ENCODE measurements at regions not wholly inside any gene's neighbourhood (a gene's known extent, or its start where the extent isn't known, plus 50 kb on each side); places are given as distances from the start of the nearest gene placed in this dataset.

DNA sequence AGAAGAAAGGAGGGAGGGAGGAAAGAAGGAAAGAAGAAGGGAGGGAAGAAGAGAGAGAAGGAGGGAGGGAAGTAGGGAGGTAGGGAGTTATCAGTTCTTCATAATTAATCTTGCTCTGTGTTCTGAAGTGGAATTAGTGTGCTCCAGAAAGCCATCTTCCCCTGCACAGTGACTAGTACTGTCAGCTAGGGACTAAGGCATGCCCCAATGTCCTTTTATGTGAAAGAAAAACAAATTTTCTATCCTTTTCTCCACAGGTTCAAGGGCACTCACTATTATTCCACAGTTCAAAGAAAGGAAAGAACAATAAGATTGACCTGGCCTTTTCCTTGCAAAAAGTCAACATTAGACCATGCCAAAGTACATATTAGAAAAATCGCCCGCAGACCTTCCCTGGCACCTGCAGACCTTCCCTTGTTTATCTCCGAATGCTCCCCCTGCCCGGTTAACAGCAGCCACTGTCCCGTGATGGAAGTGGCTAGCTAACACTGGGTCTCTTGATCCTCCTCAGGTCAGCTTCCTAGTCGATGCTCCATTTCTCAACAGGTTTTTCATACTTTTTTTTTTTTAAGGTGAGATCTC, 107.2 kb upstream of the EDEM3 start:
- intact Hi-C loops (cut with DNase I) = no loop called here
- no peaks in the 10 kb centered on the region for H3K4me1 ChIP-seq
- DNase-seq = no peak
- no peak overlapping the region for H3K4me3 ChIP-seq (replicated peaks in 1 of 3)
- no peak overlapping the region for H3K27ac ChIP-seq
- H3K27me3 ChIP-seq = no peaks in the 10 kb centered on the region
- H3K36me3 ChIP-seq = no peaks in the 10 kb centered on the region
- 74 to 77% methylated on average over 6 of the region's 6 CpGs for WGBS, 2 donors
- no peak for TF ChIP-seq POLR2A (IDR thresholded peaks at IDR 0.05)
- TF ChIP-seq, protein P1, sequence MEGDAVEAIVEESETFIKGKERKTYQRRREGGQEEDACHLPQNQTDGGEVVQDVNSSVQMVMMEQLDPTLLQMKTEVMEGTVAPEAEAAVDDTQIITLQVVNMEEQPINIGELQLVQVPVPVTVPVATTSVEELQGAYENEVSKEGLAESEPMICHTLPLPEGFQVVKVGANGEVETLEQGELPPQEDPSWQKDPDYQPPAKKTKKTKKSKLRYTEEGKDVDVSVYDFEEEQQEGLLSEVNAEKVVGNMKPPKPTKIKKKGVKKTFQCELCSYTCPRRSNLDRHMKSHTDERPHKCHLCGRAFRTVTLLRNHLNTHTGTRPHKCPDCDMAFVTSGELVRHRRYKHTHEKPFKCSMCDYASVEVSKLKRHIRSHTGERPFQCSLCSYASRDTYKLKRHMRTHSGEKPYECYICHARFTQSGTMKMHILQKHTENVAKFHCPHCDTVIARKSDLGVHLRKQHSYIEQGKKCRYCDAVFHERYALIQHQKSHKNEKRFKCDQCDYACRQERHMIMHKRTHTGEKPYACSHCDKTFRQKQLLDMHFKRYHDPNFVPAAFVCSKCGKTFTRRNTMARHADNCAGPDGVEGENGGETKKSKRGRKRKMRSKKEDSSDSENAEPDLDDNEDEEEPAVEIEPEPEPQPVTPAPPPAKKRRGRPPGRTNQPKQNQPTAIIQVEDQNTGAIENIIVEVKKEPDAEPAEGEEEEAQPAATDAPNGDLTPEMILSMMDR (IDR thresholded peaks at IDR 0.05) = no peak
- H3K9me3 ChIP-seq = no peaks in the 10 kb centered on the region

DNA sequence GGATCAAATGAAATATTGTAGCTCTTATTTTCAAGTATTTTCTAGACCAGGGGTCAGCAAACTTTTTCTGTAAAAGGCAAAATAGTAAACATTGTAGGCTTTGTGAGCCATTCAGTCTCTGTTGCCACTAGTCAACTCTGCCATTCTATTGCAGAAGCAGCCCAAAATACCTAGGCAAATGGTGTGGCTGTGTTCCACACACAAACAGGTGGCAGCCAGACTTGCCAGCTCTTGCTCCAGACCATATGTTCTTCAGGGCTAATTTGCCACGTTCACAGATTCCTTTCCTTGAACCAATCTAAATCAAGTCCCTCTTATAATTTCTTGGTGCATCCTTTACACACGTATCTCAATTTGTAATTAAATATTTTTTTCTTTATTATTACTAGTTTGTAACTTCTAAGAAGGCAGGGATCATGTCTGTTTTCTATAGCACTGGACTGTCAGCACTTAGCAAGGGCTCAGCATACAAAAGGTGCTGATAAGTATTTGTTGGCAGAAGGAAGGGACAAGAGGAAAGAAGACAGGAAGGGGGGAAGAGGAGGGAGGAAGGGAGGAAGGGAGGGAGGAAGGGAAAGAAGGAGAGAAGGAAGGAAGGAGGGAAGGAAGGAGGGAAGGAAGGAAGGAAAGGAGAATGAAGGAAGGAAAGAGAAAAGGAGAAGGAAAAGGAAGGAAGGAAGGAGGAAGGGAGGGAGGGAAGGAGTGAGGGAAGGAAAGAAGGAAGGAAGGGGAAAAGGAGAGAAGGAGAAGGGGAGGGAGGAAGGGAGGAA, 106.5 kb upstream of the EDEM3 start:
- H3K27ac ChIP-seq = no peak overlapping the region

DNA sequence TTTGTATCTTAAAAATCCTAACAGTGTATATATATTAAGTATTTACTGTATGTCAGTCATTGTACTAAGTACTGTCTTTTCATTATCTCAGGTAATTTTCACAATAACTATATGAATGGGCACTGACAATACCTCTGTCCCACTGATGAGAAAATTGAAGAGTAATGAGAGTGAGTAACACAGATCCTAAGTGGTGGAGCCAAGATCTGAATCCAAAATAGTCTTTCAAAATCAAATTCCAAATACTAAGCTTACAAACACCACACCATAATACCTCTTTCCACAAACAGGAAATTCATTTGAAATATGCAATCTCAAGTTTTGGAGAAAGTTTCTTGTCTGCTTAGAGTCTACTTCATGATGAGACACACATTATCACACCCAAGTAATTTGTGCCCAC, 105.9 kb upstream of the EDEM3 start:
- H3K36me3 ChIP-seq = no peaks in the 10 kb centered on the region
- H3K27ac ChIP-seq = no peak overlapping the region
- no peaks in the 10 kb centered on the region for H3K4me1 ChIP-seq
- H3K27me3 ChIP-seq = no peaks in the 10 kb centered on the region
- DNase-seq = no peak
- intact Hi-C loops (cut with DNase I) = no loop called here
- no peak for TF ChIP-seq POLR2A (IDR thresholded peaks at IDR 0.05)
- TF ChIP-seq, protein P1 (IDR thresholded peaks at IDR 0.05) = no peak
- H3K9me3 ChIP-seq = no peaks in the 10 kb centered on the region
- H3K4me3 ChIP-seq (replicated peaks in 1 of 3) = no peak overlapping the region

More for the DNA sequence above, 106.5 kb upstream of the EDEM3 start:
- Histone ChIP-seq H3K27me3 (no peaks in the 10 kb centered on the region), H3K9me3 (no peaks in the 10 kb centered on the region), H3K4me1 (no peaks in the 10 kb centered on the region), H3K4me3 (replicated peaks in 1 of 3) (no peak overlapping the region), H3K36me3 (no peaks in the 10 kb centered on the region)
- WGBS, 2 donors = 78 to 80% methylated on average over 2 of the region's 2 CpGs
- intact Hi-C loops (cut with DNase I) = no loop called here
- no peak for DNase-seq
- TF ChIP-seq POLR2A (IDR thresholded peaks at IDR 0.05) = no peak
- TF ChIP-seq, protein P1 (IDR thresholded peaks at IDR 0.05) = no peak

DNA sequence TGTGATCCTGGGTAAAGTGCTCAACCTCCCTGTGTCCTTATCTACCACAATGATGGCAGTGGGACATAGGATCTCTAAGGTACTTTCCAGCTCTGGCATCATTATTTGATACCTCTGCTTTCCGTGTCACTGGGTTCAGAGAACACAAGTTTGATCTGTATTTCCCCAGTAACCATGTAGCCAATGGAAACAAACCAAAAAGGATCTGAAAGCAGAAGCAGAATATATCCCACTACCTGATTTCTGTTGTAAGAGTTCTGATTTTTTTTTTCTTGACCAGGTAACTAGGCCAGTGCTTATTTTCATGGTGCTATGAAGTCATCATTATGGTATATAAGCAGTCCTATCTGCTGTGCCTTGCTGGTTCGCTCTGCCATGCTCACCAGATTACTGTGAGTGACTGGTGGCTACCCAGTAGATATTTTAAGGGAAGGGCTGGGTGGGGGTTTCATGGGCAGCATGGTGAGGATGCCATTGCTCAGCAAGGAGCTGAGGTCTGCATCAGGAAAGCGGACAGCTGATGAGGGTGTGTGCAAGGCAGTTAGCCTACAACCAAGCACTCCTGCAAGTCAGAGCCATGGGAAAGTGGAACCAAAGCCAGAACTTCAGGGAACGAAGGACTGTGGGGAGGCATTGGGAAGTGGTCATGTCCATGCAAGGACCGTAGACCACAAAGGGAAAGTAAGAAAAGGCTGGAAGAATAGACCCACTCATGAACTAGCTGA, 104.9 kb upstream of the EDEM3 start:
- 96 to 98% methylated on average over 5 of the region's 5 CpGs for WGBS, 2 donors
- no peak overlapping the region for H3K27ac ChIP-seq
- TF ChIP-seq, protein P1 (IDR thresholded peaks at IDR 0.05) = no peak
- no peak for TF ChIP-seq POLR2A (IDR thresholded peaks at IDR 0.05)

DNA sequence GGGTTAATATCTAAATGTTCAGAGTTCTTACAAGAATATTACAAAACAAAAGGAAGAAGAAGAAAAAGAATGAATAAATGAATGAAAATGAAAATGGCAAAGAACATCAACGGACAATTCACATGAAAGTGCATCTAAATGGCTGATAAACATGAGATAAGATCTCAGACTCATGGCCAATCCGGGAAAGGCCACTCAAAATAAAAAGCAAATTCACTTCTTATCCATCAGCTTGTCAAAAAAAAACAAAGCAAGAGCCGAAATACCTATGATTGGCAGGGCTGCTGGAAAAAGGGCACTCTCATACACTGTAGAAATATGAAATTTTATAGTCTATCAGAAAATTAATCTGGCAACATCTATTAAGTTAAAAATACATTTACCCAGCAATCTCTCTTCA, 103.6 kb upstream of the EDEM3 start:
- Histone ChIP-seq H3K27ac (no peak overlapping the region), H3K9me3 (no peaks in the 10 kb centered on the region), H3K27me3 (no peaks in the 10 kb centered on the region), H3K4me1 (no peaks in the 10 kb centered on the region), H3K4me3 (replicated peaks in 1 of 3) (no peak overlapping the region), H3K36me3 (no peaks in the 10 kb centered on the region)
- 61 to 68% methylated on average over 3 of the region's 3 CpGs for WGBS, 2 donors
- TF ChIP-seq, protein P1 (IDR thresholded peaks at IDR 0.05) = no peak
- TF ChIP-seq POLR2A (IDR thresholded peaks at IDR 0.05) = no peak
- no peak for DNase-seq
- intact Hi-C loops (cut with DNase I) = no loop called here

More for the DNA sequence above, 104.9 kb upstream of the EDEM3 start:
- Histone ChIP-seq H3K4me1 (no peaks in the 10 kb centered on the region), H3K9me3 (no peaks in the 10 kb centered on the region), H3K4me3 (replicated peaks in 1 of 3) (no peak overlapping the region), H3K27me3 (no peaks in the 10 kb centered on the region), H3K36me3 (no peaks in the 10 kb centered on the region)
- DNase-seq = no peak
- intact Hi-C loops (cut with DNase I) = no loop called here

Data from thyroid gland (tissue), 4 donors.